Panc1 (cell line): ENCODE measurements at regions not wholly inside any gene's neighbourhood (a gene's known extent, or its start where the extent isn't known, plus 50 kb on each side); places are given as distances from the start of the nearest gene placed in this dataset.

Source experiments
- ATAC-seq: fragments of 200-7000 bp; cut with Tn5 transposase; 2 replicates; pipeline ENCODE4 v1.9.1; 2020; ENCODE audit warnings: mild to moderate bottlenecking, moderate library complexity
- BruUV-seq: library from RNA; stranded (reverse); fragments of 400-500 nt; replicated peaks from 2 replicates; lab custom pipeline; 2021; lab: Mats Ljungman, UMichigan
- CTCF ChIA-PET: fragments of 300-600 bp; sonication (Branson Sonifier 250); formaldehyde crosslinking; loops from one replicate; lab custom pipeline; 2022; ENCODE audit warnings: antibody characterized with exemption; lab: Charles Lee
- POLR2A ChIA-PET: fragments of 300-600 bp; sonication (Branson Sonifier 250); formaldehyde crosslinking; loops from one replicate; lab custom pipeline; 2022; ENCODE audit warnings: antibody characterized with exemption; lab: Charles Lee
- DNase-seq: peaks from one replicate; pipeline ENCODE4 v3.0.0-alpha.2; 2010; ENCODE audit warnings: low read depth, low spot score
- H3K27ac ChIP-seq: 2 replicates; pipeline ENCODE4 v1.5.1; 2011; ENCODE audit warnings: mild to moderate bottlenecking, low read length, inconsistent platforms
- H3K27me3 ChIP-seq: fragments of 200-500 bp; sonication (Bioruptor generic); 2 replicates; pipeline ENCODE4 v1.6.0; 2014; ENCODE audit warnings: low read length, inconsistent platforms; ENCODE audit not compliant: control insufficient read depth, insufficient read depth
- H3K36me3 ChIP-seq: fragments of 200-500 bp; sonication (Bioruptor generic); 2 replicates; pipeline ENCODE4 v1.5.1; 2014; ENCODE audit warnings: inconsistent platforms, mild to moderate bottlenecking, low read length, moderate library complexity; ENCODE audit not compliant: control insufficient read depth, insufficient read depth
- H3K4me1 ChIP-seq: 2 replicates; pipeline ENCODE4 v1.5.1; 2011; ENCODE audit warnings: inconsistent platforms, mild to moderate bottlenecking, low read length, moderate library complexity; ENCODE audit not compliant: control insufficient read depth, insufficient read depth
- H3K4me3 ChIP-seq, 2 experiments: 2 replicates each; pipeline ENCODE4 v1.5.1; 2011 to 2012; ENCODE audit warnings: low read depth in 2 of 2, low read length in 2 of 2, mild to moderate bottlenecking in 2 of 2, inconsistent platforms in 1 of 2, moderate library complexity in 1 of 2
- H3K9me3 ChIP-seq: fragments of 200-500 bp; sonication (Bioruptor generic); 2 replicates; pipeline ENCODE4 v1.5.1; 2014; ENCODE audit warnings: low read depth, mild to moderate bottlenecking, inconsistent platforms, low read length, moderate library complexity; ENCODE audit not compliant: control insufficient read depth, insufficient read depth
- CTCF ChIP-seq: fragments of 450-650 bp; IDR thresholded peaks from 2 replicates; pipeline ENCODE4 v1.5.1; 2017; ENCODE audit warnings: mild to moderate bottlenecking
- POLR2AphosphoS5 ChIP-seq: IDR thresholded peaks from 2 replicates; pipeline ENCODE4 v1.6.1; 2012; ENCODE audit warnings: mild to moderate bottlenecking, low read depth, low read length, moderate library complexity
- REST ChIP-seq, 2 experiments: IDR thresholded peaks; 2 replicates each; pipeline ENCODE4 v1.6.1; 2011 to 2012; ENCODE audit warnings: low read depth in 2 of 2, control low read depth in 1 of 2, low read length in 1 of 2, mild to moderate bottlenecking in 1 of 2, moderate library complexity in 1 of 2; ENCODE audit not compliant: insufficient read depth in 1 of 2
- SIN3A ChIP-seq: IDR thresholded peaks from 2 replicates; pipeline ENCODE4 v1.6.1; 2012; ENCODE audit warnings: low read depth, mild to moderate bottlenecking, low read length, moderate library complexity, borderline replicate concordance; ENCODE audit not compliant: insufficient read depth
- TCF7L2 ChIP-seq: IDR thresholded peaks from 2 replicates; pipeline ENCODE4 v1.6.1; 2011; ENCODE audit warnings: mild to moderate bottlenecking, low read depth, low read length, inconsistent platforms
- in situ Hi-C: cut with HindIII; loops from 2 replicates; pipeline ENCODE4 v1.10.0; 2016; ENCODE audit warnings: low sequenced_read_pairs, low pct_unique_long_range_greater_than_20kb
- intact Hi-C: fragments of 100-400 bp; cut with micrococcal nuclease; formaldehyde crosslinking; loops from one replicate; pipeline ENCODE4 v1.10.0; 2022; ENCODE audit not compliant: unreplicated experiment

- DNase-seq (no peak), ATAC-seq (no peak)
- TF ChIP-seq SIN3A, result no peak
- peaks cover 14% of the 10 kb centered on the region for H3K27me3 ChIP-seq
- H3K27ac ChIP-seq, result no peak overlapping the region
- BruUV-seq, result no TSS peak
- POLR2A ChIA-PET, result no interaction called here
- intact Hi-C loops (no loop called here), in situ Hi-C loops (no loop called here)
- CTCF ChIA-PET, result no interaction called here
- H3K4me1 ChIP-seq, result no peaks in the 10 kb centered on the region
- H3K4me3 ChIP-seq, result no peak overlapping the region
- no peaks in the 10 kb centered on the region for H3K36me3 ChIP-seq
- no peaks in the 10 kb centered on the region for H3K9me3 ChIP-seq
Measured at GRCh38 chr1:63051886-63052285, 268.0 kb downstream of the ATG4C start.

- ATAC-seq (no peak), DNase-seq (no peak)
- ChIA-PET CTCF (no interaction called here), POLR2A (no interaction called here)
- intact Hi-C loops (no loop called here), in situ Hi-C loops (no loop called here)
- Histone ChIP-seq H3K4me1 (no peaks in the 10 kb centered on the region), H3K36me3 (no peaks in the 10 kb centered on the region), H3K4me3 (no peak overlapping the region), H3K9me3 (no peaks in the 10 kb centered on the region), H3K27me3 (peaks cover 8% of the 10 kb centered on the region; the same call in 1 of the 2 replicates), H3K27ac (no peak overlapping the region)
- TF ChIP-seq CTCF (no peak), SIN3A (no peak)
- BruUV-seq, result no TSS peak
Measured at GRCh38 chr1:63054184-63054583, 268.2 kb upstream of the FOXD3 start.

GRCh38 chr1:63063367-63063766 lies 259.0 kb upstream of the FOXD3 start:
- TF ChIP-seq POLR2AphosphoS5, result no peak
- TF ChIP-seq CTCF, result no peak; the same call in 1 of the 2 replicates
- TF ChIP-seq SIN3A, result no peak
- no peak for TF ChIP-seq REST (IDR thresholded peaks at IDR 0.05; ENCODE audit: insufficient read depth in 1 of 2, low read depth in 2 of 2, low read length in 1 of 2)
- TF ChIP-seq TCF7L2, result no peak
- no peak overlapping the region for H3K27ac ChIP-seq
- no peaks in the 10 kb centered on the region for H3K9me3 ChIP-seq
- BruUV-seq, result no TSS peak
- DNase-seq (no peak), ATAC-seq (no peak)
- H3K27me3 ChIP-seq, result no peaks in the 10 kb centered on the region
- H3K36me3 ChIP-seq, result no peaks in the 10 kb centered on the region
- CTCF ChIA-PET, result no interaction called here
- in situ Hi-C loops (no loop called here), intact Hi-C loops (no loop called here)
- POLR2A ChIA-PET, result no interaction called here
- H3K4me3 ChIP-seq, result no peak overlapping the region
- no peaks in the 10 kb centered on the region for H3K4me1 ChIP-seq
